ENCODE measurements at regions not wholly inside any gene's neighbourhood (a gene's known extent, or its start where the extent isn't known, plus 50 kb on each side); places are given as distances from the start of the nearest gene placed in this dataset.
"Not testable (repeated sequence)": the region's sequence is repeated elsewhere in the genome, so short reads cannot be mapped to it uniquely, and the experiment has no call there.

DNA sequence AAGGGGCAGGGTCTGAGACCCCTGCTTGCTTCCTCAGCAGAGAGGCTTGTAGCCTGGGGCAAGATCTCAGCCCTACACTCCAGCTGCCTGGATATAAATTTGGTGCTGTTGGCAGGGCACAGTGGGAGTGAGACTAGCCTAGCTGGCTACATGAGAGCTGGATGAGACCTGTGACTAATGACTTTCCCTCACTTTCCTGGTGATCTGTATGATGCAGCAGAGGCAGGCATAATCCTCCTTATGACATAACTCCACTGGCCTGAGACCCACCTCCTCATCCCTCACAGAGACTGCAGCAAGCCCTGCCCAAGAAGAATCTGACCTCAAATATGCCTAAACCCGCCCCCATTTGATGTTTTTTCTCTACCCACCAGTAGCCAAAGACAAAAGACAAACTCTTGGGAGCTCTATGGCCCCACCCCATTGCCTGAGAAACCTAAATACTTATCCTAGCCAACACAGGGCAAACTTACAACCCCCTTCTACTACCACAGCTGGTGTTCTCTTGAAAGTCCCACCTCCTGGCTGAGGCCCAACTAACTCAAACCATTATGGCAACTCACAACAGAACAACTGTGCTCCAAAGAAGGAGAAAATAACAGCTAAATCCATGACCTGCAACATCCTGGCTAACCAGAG is 102.7 kb downstream of the NR4A2 start:
- Histone ChIP-seq H3K4me1 (ENCODE audit: low read length) (no peaks in the 10 kb centered on the region), H3K4me3 (ENCODE audit: low read length) (no peak overlapping the region), H4K20me1 (ENCODE audit: insufficient read depth, low read length) (no peaks in the 10 kb centered on the region), H3K36me3 (replicated peaks; ENCODE audit: low read depth, low read length) (no peaks in the 10 kb centered on the region), H3K27ac (ENCODE audit: low read length) (no peak overlapping the region), H2AFZ (ENCODE audit: low read depth, low read length) (no peak overlapping the region), H3K9ac (ENCODE audit: low read length) (no peak overlapping the region), H3K79me2 (ENCODE audit: low read length) (no peaks in the 10 kb centered on the region), H3K9me3 (ENCODE audit: insufficient read depth, low read length) (no peaks in the 10 kb centered on the region), H3K4me2 (ENCODE audit: low read length) (no peak overlapping the region), H3K27me3 (ENCODE audit: low read depth, low read length) (no peaks in the 10 kb centered on the region)
- TF ChIP-seq, protein P1, sequence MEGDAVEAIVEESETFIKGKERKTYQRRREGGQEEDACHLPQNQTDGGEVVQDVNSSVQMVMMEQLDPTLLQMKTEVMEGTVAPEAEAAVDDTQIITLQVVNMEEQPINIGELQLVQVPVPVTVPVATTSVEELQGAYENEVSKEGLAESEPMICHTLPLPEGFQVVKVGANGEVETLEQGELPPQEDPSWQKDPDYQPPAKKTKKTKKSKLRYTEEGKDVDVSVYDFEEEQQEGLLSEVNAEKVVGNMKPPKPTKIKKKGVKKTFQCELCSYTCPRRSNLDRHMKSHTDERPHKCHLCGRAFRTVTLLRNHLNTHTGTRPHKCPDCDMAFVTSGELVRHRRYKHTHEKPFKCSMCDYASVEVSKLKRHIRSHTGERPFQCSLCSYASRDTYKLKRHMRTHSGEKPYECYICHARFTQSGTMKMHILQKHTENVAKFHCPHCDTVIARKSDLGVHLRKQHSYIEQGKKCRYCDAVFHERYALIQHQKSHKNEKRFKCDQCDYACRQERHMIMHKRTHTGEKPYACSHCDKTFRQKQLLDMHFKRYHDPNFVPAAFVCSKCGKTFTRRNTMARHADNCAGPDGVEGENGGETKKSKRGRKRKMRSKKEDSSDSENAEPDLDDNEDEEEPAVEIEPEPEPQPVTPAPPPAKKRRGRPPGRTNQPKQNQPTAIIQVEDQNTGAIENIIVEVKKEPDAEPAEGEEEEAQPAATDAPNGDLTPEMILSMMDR (IDR thresholded peaks at IDR 0.05; ENCODE audit: low read depth, low read length): no peak
- no peak for TF ChIP-seq EZH2phosphoT487 (IDR thresholded peaks at IDR 0.05; ENCODE audit: low read depth)

DNA sequence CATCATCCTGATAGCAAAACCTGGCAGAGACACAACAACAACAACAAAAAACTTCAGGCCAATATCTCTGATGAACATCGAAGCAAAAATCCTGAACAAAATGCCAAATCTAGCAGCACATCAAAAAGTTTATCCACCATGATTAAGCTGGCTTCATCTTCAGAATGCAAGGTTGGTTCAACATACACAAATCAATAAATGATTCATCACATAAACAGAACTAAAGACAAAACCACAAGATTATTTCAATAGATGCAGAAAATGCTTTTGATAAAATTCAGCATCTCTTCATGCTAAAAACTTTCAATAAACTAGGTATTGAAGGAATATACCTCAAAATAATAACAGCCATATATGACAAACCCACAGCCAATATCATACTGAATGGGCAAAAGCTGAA is 109.2 kb downstream of the NR4A2 start:
- not testable (repeated sequence) for H3K27ac ChIP-seq (ENCODE audit: low read length); H3K4me2 ChIP-seq (ENCODE audit: low read length); H2AFZ ChIP-seq (ENCODE audit: low read depth, low read length); H3K79me2 ChIP-seq (ENCODE audit: low read length); H3K9ac ChIP-seq (ENCODE audit: low read length); H3K4me3 ChIP-seq (ENCODE audit: low read length); H3K9me3 ChIP-seq (ENCODE audit: insufficient read depth, low read length); H4K20me1 ChIP-seq (ENCODE audit: insufficient read depth, low read length); H3K4me1 ChIP-seq (ENCODE audit: low read length); H3K27me3 ChIP-seq (ENCODE audit: low read depth, low read length); H3K36me3 ChIP-seq (replicated peaks; ENCODE audit: low read depth, low read length)

DNA sequence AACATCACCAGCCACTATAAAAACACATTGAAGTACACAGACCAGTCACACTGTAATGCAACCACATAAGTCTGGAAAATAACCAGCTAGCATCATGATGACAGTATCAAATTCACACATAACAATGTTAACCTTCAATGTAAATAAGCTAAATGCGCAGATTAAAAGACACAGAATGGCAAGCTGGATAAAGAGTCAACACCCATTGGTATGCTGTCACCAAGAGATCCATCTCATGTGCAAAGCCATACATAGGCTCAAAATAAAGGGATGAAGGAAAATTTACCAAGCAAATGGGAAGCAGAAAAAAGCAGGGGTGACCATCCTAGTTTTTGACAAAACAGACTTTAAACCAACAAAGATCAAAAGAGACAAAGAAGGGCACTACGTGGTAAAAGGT is 110.8 kb downstream of the NR4A2 start:
- no peaks in the 10 kb centered on the region for H3K36me3 ChIP-seq (replicated peaks; ENCODE audit: low read depth, low read length)
- H3K4me1 ChIP-seq (ENCODE audit: low read length): no peaks in the 10 kb centered on the region
- no peaks in the 10 kb centered on the region for H3K27me3 ChIP-seq (ENCODE audit: low read depth, low read length)
- no peak overlapping the region for H2AFZ ChIP-seq (ENCODE audit: low read depth, low read length)
- H3K4me3 ChIP-seq (ENCODE audit: low read length): no peak overlapping the region
- H4K20me1 ChIP-seq (ENCODE audit: insufficient read depth, low read length): no peaks in the 10 kb centered on the region
- H3K9ac ChIP-seq (ENCODE audit: low read length): no peak overlapping the region
- no peaks in the 10 kb centered on the region for H3K9me3 ChIP-seq (ENCODE audit: insufficient read depth, low read length)
- no peak overlapping the region for H3K27ac ChIP-seq (ENCODE audit: low read length)
- no peak for TF ChIP-seq EZH2phosphoT487 (IDR thresholded peaks at IDR 0.05; ENCODE audit: low read depth)
- TF ChIP-seq, protein P1 (IDR thresholded peaks at IDR 0.05; ENCODE audit: low read depth, low read length): no peak
- H3K79me2 ChIP-seq (ENCODE audit: low read length): no peaks in the 10 kb centered on the region
- H3K4me2 ChIP-seq (ENCODE audit: low read length): no peak overlapping the region

DNA sequence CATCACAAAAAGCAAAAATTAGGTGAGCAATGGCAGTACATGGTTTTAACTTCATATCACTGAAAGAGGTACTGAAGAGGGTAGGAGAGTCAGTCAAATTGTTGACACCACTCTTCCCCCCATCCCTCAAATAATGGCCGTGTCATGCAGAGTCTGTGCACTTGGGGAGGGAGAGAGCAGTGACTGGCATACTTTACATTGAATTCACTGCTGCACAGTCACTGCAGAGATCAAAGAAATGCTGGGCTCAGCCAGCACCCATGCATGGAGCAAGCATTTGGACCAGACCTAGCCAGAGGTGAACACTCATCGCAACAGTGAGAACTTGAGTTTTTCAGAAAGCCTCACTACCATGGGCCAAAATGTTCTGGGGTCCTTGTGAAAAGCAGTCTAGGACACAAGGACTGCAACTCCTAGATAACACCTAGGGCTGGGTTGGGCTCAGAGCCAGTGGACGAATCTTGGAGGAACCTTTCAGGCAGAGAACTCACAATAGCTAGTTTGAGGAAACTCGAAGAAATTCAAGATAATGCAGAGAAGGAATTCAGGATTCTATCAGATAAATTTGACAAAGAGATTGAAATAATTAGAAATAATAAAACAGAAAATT is 112.9 kb downstream of the NR4A2 start:
- Histone ChIP-seq H3K9me3 (ENCODE audit: insufficient read depth, low read length) (no peaks in the 10 kb centered on the region), H3K27me3 (ENCODE audit: low read depth, low read length) (no peaks in the 10 kb centered on the region), H3K79me2 (ENCODE audit: low read length) (no peaks in the 10 kb centered on the region), H3K9ac (ENCODE audit: low read length) (no peak overlapping the region), H3K36me3 (replicated peaks; ENCODE audit: low read depth, low read length) (no peaks in the 10 kb centered on the region), H2AFZ (ENCODE audit: low read depth, low read length) (no peak overlapping the region), H4K20me1 (ENCODE audit: insufficient read depth, low read length) (no peaks in the 10 kb centered on the region), H3K4me3 (ENCODE audit: low read length) (no peak overlapping the region), H3K4me2 (ENCODE audit: low read length) (no peak overlapping the region), H3K4me1 (ENCODE audit: low read length) (no peaks in the 10 kb centered on the region), H3K27ac (ENCODE audit: low read length) (no peak overlapping the region)
- TF ChIP-seq EZH2phosphoT487 (IDR thresholded peaks at IDR 0.05; ENCODE audit: low read depth): no peak
- TF ChIP-seq, protein P1 (IDR thresholded peaks at IDR 0.05; ENCODE audit: low read depth, low read length): no peak
